ENCODE measurements at regions not wholly inside any gene's neighbourhood (a gene's known extent, or its start where the extent isn't known, plus 50 kb on each side); places are given as distances from the start of the nearest gene placed in this dataset.

GRCh38 chr6:87901613-87902012 is 146.0 kb upstream of the SPACA1 start:
- Histone ChIP-seq H3K4me3 (ENCODE audit: low read length) (no peak overlapping the region), H3K27ac (ENCODE audit: low read depth, low read length) (no peak overlapping the region), H3K36me3 (ENCODE audit: control insufficient read depth, insufficient read depth, low read length) (no peaks in the 10 kb centered on the region), H3K27me3 (ENCODE audit: control insufficient read depth, insufficient read depth, low read length) (no peaks in the 10 kb centered on the region), H3K9ac (ENCODE audit: low read length) (no peak overlapping the region), H3K4me1 (ENCODE audit: control insufficient read depth, insufficient read depth, low read length) (no peaks in the 10 kb centered on the region)

GRCh38 chr6:87900160-87900698 is 147.4 kb upstream of the SPACA1 start:
- no peak overlapping the region for H3K9ac ChIP-seq (ENCODE audit: low read length)
- H3K4me1 ChIP-seq (ENCODE audit: control insufficient read depth, insufficient read depth, low read length) = no peaks in the 10 kb centered on the region
- H3K36me3 ChIP-seq (ENCODE audit: control insufficient read depth, insufficient read depth, low read length) = no peaks in the 10 kb centered on the region
- no peaks in the 10 kb centered on the region for H3K27me3 ChIP-seq (ENCODE audit: control insufficient read depth, insufficient read depth, low read length)
- H3K4me3 ChIP-seq (ENCODE audit: low read length) = no peak overlapping the region
- H3K27ac ChIP-seq (ENCODE audit: low read depth, low read length) = no peak overlapping the region

DNA sequence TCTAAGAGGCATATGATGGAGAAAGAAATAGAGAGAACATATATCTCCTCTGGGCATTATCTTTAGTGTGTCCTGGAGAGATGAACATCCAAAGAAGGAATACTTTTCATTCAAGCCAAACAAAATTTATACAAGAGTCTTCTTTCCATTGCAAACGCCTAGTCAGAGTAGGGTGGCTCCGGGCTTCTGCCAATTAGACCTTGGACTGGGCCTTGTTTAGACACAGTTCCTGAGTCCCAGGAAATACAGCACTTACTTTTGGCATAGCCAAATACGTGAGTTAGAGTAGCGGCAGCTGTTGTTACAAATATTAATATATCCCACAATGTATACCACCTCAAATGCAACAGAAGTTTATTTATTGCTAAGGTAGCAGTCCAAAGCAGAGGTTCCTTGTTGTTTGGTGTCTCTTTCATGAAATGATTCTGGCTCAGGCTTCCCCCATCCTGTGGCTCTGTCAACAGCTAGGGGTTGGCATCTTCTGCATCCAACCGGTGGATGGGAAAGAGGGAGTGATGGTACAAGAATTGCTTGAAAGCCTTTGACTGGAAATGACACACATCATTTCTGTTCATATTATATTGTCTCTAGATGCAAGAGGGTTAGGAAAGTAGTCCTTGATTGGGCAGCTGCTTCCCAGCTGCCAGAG is 148.0 kb upstream of the SPACA1 start:
- H3K27ac ChIP-seq (ENCODE audit: low read depth, low read length) = no peak overlapping the region

GRCh38 chr6:87897663-87898062 is 150.0 kb upstream of the SPACA1 start:
- Histone ChIP-seq H3K4me3 (ENCODE audit: low read length) (no peak overlapping the region), H3K4me1 (ENCODE audit: control insufficient read depth, insufficient read depth, low read length) (no peaks in the 10 kb centered on the region), H3K9ac (ENCODE audit: low read length) (no peak overlapping the region), H3K27me3 (ENCODE audit: control insufficient read depth, insufficient read depth, low read length) (no peaks in the 10 kb centered on the region), H3K27ac (ENCODE audit: low read depth, low read length) (no peak overlapping the region), H3K36me3 (ENCODE audit: control insufficient read depth, insufficient read depth, low read length) (no peaks in the 10 kb centered on the region)

More for the DNA sequence above, 148.0 kb upstream of the SPACA1 start:
- Histone ChIP-seq H3K9ac (ENCODE audit: low read length) (no peak overlapping the region), H3K27me3 (ENCODE audit: control insufficient read depth, insufficient read depth, low read length) (no peaks in the 10 kb centered on the region), H3K4me3 (ENCODE audit: low read length) (no peak overlapping the region), H3K4me1 (ENCODE audit: control insufficient read depth, insufficient read depth, low read length) (no peaks in the 10 kb centered on the region), H3K36me3 (ENCODE audit: control insufficient read depth, insufficient read depth, low read length) (no peaks in the 10 kb centered on the region)

- Histone ChIP-seq H3K27me3 (ENCODE audit: control insufficient read depth, insufficient read depth, low read length) (no peaks in the 10 kb centered on the region), H3K9ac (ENCODE audit: low read length) (no peak overlapping the region), H3K36me3 (ENCODE audit: control insufficient read depth, insufficient read depth, low read length) (no peaks in the 10 kb centered on the region), H3K27ac (ENCODE audit: low read depth, low read length) (no peak overlapping the region), H3K4me3 (ENCODE audit: low read length) (no peak overlapping the region), H3K4me1 (ENCODE audit: control insufficient read depth, insufficient read depth, low read length) (no peaks in the 10 kb centered on the region)
Observed at GRCh38 chr6:87897013-87897412, 150.6 kb upstream of the SPACA1 start.

DNA sequence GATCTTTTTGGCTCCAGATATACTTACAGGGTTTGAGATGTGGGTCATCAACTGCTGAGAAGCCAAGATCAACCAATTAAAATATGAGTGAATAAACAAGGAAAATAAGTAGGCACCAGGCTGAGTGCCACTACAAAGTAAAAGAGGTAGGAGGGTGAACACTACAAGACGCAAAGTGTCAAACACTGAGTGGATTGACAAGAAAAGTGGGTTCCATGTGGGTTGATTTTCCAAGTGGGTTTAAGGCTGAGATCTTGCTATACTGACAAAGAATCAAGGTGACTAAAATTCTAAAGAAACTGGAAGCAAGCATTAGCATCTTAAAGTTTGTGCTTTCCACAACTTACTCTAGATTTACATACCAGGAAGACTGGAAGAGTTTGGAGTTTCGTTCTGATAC is 160.4 kb upstream of the SPACA1 start:
- Histone ChIP-seq H3K4me1 (ENCODE audit: control insufficient read depth, insufficient read depth, low read length) (no peaks in the 10 kb centered on the region), H3K9ac (ENCODE audit: low read length) (no peak overlapping the region), H3K27ac (ENCODE audit: low read depth, low read length) (no peak overlapping the region), H3K4me3 (ENCODE audit: low read length) (no peak overlapping the region), H3K27me3 (ENCODE audit: control insufficient read depth, insufficient read depth, low read length) (no peaks in the 10 kb centered on the region), H3K36me3 (ENCODE audit: control insufficient read depth, insufficient read depth, low read length) (no peaks in the 10 kb centered on the region)

- Histone ChIP-seq H3K36me3 (ENCODE audit: control insufficient read depth, insufficient read depth, low read length) (no peaks in the 10 kb centered on the region), H3K4me3 (ENCODE audit: low read length) (no peak overlapping the region), H3K9ac (ENCODE audit: low read length) (no peak overlapping the region), H3K4me1 (ENCODE audit: control insufficient read depth, insufficient read depth, low read length) (no peaks in the 10 kb centered on the region), H3K27me3 (ENCODE audit: control insufficient read depth, insufficient read depth, low read length) (no peaks in the 10 kb centered on the region), H3K27ac (ENCODE audit: low read depth, low read length) (no peak overlapping the region)
Observed at GRCh38 chr6:87884203-87884602, 163.4 kb upstream of the SPACA1 start.

GRCh38 chr6:87881342-87881895 is 166.2 kb upstream of the SPACA1 start:
- H3K9ac ChIP-seq (ENCODE audit: low read length) = no peak overlapping the region
- H3K27me3 ChIP-seq (ENCODE audit: control insufficient read depth, insufficient read depth, low read length) = no peaks in the 10 kb centered on the region
- H3K36me3 ChIP-seq (ENCODE audit: control insufficient read depth, insufficient read depth, low read length) = no peaks in the 10 kb centered on the region
- H3K4me1 ChIP-seq (ENCODE audit: control insufficient read depth, insufficient read depth, low read length) = no peaks in the 10 kb centered on the region
- H3K27ac ChIP-seq (ENCODE audit: low read depth, low read length) = no peak overlapping the region
- H3K4me3 ChIP-seq (ENCODE audit: low read length) = no peak overlapping the region

DNA sequence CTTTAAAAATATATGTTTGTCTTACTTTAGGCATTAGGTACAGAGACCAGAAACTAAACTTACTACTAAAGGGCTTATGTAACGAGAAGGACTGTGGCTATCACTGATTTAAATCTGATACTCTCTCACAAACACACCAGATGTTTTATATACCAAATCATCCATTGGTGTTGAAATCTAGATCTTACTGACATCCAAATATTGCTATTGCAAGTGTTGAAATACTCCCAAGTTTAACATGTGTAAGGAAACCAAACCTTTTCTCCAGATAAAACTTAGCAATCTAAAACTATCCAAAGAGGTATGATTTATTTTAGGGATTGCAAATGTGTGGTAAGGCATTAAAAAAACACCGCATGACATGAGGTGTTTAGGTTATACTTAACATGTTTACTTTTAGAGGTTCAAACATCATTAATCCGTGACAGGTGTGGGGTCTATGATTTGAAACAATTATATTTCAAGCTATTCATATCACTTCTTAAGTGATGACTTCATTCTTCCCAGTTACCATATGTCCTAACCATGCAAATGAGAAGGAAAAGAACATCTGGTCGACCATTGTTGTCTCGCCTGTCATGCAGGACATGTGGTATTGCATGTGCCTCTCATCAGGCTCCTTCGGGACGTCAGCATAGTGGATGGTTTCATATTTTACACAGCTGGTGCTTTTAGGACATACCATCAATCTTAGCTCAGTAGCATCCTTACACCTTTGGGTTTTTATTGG is 168.3 kb upstream of the SPACA1 start:
- Histone ChIP-seq H3K27ac (ENCODE audit: low read depth, low read length) (no peak overlapping the region), H3K36me3 (ENCODE audit: control insufficient read depth, insufficient read depth, low read length) (no peaks in the 10 kb centered on the region), H3K4me1 (ENCODE audit: control insufficient read depth, insufficient read depth, low read length) (no peaks in the 10 kb centered on the region), H3K27me3 (ENCODE audit: control insufficient read depth, insufficient read depth, low read length) (no peaks in the 10 kb centered on the region), H3K4me3 (ENCODE audit: low read length) (no peak overlapping the region), H3K9ac (ENCODE audit: low read length) (no peak overlapping the region)

DNA sequence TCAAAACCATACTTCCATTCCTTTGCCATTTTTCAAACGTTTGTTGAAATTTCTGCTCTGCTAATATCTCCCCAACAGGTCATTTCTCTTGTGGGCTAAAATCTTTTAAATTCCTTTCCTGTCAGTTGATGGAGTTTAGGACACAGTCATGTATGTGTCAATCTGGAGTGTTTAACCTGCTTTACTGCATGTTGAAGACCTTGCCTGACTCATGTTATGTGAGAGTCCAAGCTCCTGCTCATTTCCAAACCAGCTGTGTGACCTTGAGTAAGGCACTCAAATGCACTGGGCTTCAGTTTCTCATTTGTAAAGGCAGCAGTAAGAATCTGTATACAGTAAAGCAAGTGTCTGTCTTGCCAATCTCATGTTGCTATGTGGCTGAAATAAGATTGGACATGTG is 171.9 kb upstream of the SPACA1 start:
- H3K36me3 ChIP-seq (ENCODE audit: control insufficient read depth, insufficient read depth, low read length) = no peaks in the 10 kb centered on the region
- H3K9ac ChIP-seq (ENCODE audit: low read length) = no peak overlapping the region
- H3K4me3 ChIP-seq (ENCODE audit: low read length) = no peak overlapping the region
- H3K27ac ChIP-seq (ENCODE audit: low read depth, low read length) = no peak overlapping the region
- H3K27me3 ChIP-seq (ENCODE audit: control insufficient read depth, insufficient read depth, low read length) = no peaks in the 10 kb centered on the region
- H3K4me1 ChIP-seq (ENCODE audit: control insufficient read depth, insufficient read depth, low read length) = no peaks in the 10 kb centered on the region

- Histone ChIP-seq H3K4me1 (ENCODE audit: control insufficient read depth, insufficient read depth, low read length) (no peaks in the 10 kb centered on the region), H3K36me3 (ENCODE audit: control insufficient read depth, insufficient read depth, low read length) (no peaks in the 10 kb centered on the region), H3K4me3 (ENCODE audit: low read length) (no peak overlapping the region), H3K9ac (ENCODE audit: low read length) (no peak overlapping the region), H3K27me3 (ENCODE audit: control insufficient read depth, insufficient read depth, low read length) (no peaks in the 10 kb centered on the region), H3K27ac (ENCODE audit: low read depth, low read length) (no peak overlapping the region)
Observed at GRCh38 chr6:87873556-87873955, 171.5 kb upstream of the AKIRIN2 start.

DNA sequence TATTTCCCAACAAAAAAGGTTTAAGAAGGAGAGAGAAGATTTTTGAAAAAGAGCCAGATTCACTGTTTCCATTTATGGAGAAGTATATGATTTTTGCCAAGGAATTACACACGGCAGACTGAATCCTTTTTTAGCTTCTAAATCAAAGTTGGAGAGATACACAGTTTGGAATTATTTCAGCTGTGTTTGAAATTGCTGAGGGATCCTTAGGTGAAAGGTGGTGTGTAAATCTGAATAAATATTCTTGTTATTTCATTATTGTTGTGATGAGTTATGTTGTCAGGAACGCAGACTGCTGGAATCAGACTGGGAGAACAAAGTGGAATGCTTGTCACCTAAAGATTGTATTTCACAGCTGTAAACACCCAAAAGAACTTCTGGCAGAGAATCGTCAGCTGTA is 168.5 kb upstream of the AKIRIN2 start:
- no peak overlapping the region for H3K9ac ChIP-seq (ENCODE audit: low read length)
- no peak overlapping the region for H3K27ac ChIP-seq (ENCODE audit: low read depth, low read length)
- no peaks in the 10 kb centered on the region for H3K27me3 ChIP-seq (ENCODE audit: control insufficient read depth, insufficient read depth, low read length)
- no peaks in the 10 kb centered on the region for H3K4me1 ChIP-seq (ENCODE audit: control insufficient read depth, insufficient read depth, low read length)
- H3K4me3 ChIP-seq (ENCODE audit: low read length) = no peak overlapping the region
- H3K36me3 ChIP-seq (ENCODE audit: control insufficient read depth, insufficient read depth, low read length) = no peaks in the 10 kb centered on the region
